GM12865 (cell line): ENCODE measurements at regions not wholly inside any gene's neighbourhood (a gene's known extent, or its start where the extent isn't known, plus 50 kb on each side); places are given as distances from the start of the nearest gene placed in this dataset.

Experiments
- DNase-seq: peaks from one replicate; pipeline ENCODE4 v3.0.0; 2010; ENCODE audit warnings: low read depth
- H3K4me3 ChIP-seq: 2 replicates; pipeline ENCODE4 v1.5.1; 2011; ENCODE audit warnings: mild to moderate bottlenecking, low read depth, low read length, control low read depth
- CTCF ChIP-seq: IDR thresholded peaks from 2 replicates; pipeline ENCODE4 v1.5.1; 2011; ENCODE audit warnings: low read length, control low read depth, low read depth, inconsistent platforms; ENCODE audit not compliant: insufficient read depth; ENCODE audit errors: missing control alignments

- TF ChIP-seq CTCF = no peak
- H3K4me3 ChIP-seq = no peak overlapping the region
- no peak for DNase-seq
Measured at GRCh38 chr7:156031679-156032478, 219.6 kb upstream of the SHH start.

- no peak for DNase-seq
- TF ChIP-seq CTCF = no peak
Measured at GRCh38 chr7:156029460-156030007, 217.3 kb upstream of the SHH start.

GRCh38 chr7:156028521-156028920 lies 216.3 kb upstream of the SHH start:
- DNase-seq = no peak
- H3K4me3 ChIP-seq = no peak overlapping the region
- no peak for TF ChIP-seq CTCF

More at GRCh38 chr7:156029460-156030007, 217.3 kb upstream of the SHH start:
- H3K4me3 ChIP-seq = no peak overlapping the region

- TF ChIP-seq CTCF = no peak
- no peak overlapping the region for H3K4me3 ChIP-seq
- DNase-seq = no peak
Measured at GRCh38 chr7:156027821-156028220, 215.6 kb upstream of the SHH start.

GRCh38 chr7:156026603-156027002 lies 214.3 kb upstream of the SHH start:
- DNase-seq = no peak
- no peak for TF ChIP-seq CTCF
- H3K4me3 ChIP-seq = no peak overlapping the region

GRCh38 chr7:156026076-156026600 lies 213.9 kb upstream of the SHH start:
- TF ChIP-seq CTCF = no peak
- H3K4me3 ChIP-seq = no peak overlapping the region
- DNase-seq = no peak

GRCh38 chr7:156025675-156026074 lies 213.4 kb upstream of the SHH start:
- H3K4me3 ChIP-seq = no peak overlapping the region
- TF ChIP-seq CTCF = no peak
- no peak for DNase-seq
